OCI-LY7 (cell line): ENCODE measurements at regions not wholly inside any gene's neighbourhood (a gene's known extent, or its start where the extent isn't known, plus 50 kb on each side); places are given as distances from the start of the nearest gene placed in this dataset.

Experiments used
- EZH2phosphoT487 ChIP-seq: fragments of 200-600 bp; sonication (generic); IDR thresholded peaks from 2 replicates; pipeline ENCODE4 v1.6.1; 2018; ENCODE audit warnings: low read depth, borderline replicate concordance, mild to moderate bottlenecking, mixed run types, antibody characterized with exemption, low read length, moderate library complexity, mixed read lengths
- TF ChIP-seq, protein P1 (sequence below): fragments of 200-600 bp; sonication (generic); conservative IDR thresholded peaks from 2 replicates; pipeline ENCODE4 v1.5.1; 2014; ENCODE audit warnings: mild to moderate bottlenecking, antibody characterized with exemption, low read length, moderate library complexity, mixed read lengths

DNA sequence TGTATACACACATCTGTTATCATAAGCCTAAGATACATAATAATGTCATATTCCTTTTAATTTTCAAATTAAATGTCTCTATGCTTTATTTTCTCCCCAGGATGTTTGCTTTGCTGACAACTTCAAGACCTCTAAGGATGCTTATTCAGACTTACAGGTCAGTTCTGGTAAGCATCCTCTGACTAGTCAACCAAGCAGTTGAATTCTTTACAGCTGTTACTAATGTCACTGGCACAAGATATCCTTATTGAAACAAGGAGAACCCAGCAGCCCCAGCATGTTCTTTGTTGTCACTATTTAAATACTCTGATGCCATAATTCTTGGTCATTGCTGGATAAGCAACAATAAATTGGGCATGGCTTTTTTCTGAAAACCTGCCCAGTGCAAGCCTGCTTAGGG, 232.3 kb upstream of the PMFBP1 start:
- TF ChIP-seq, protein P1, sequence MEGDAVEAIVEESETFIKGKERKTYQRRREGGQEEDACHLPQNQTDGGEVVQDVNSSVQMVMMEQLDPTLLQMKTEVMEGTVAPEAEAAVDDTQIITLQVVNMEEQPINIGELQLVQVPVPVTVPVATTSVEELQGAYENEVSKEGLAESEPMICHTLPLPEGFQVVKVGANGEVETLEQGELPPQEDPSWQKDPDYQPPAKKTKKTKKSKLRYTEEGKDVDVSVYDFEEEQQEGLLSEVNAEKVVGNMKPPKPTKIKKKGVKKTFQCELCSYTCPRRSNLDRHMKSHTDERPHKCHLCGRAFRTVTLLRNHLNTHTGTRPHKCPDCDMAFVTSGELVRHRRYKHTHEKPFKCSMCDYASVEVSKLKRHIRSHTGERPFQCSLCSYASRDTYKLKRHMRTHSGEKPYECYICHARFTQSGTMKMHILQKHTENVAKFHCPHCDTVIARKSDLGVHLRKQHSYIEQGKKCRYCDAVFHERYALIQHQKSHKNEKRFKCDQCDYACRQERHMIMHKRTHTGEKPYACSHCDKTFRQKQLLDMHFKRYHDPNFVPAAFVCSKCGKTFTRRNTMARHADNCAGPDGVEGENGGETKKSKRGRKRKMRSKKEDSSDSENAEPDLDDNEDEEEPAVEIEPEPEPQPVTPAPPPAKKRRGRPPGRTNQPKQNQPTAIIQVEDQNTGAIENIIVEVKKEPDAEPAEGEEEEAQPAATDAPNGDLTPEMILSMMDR: no peak
- TF ChIP-seq EZH2phosphoT487: no peak
